ENCODE measurements at regions not wholly inside any gene's neighbourhood (a gene's known extent, or its start where the extent isn't known, plus 50 kb on each side); places are given as distances from the start of the nearest gene placed in this dataset.
"Not testable (repeated sequence)": the region's sequence is repeated elsewhere in the genome, so short reads cannot be mapped to it uniquely, and the experiment has no call there.

- no peak for DNase-seq (ENCODE audit: low spot score)
Observed at GRCh38 chr13:110008816-110009215, 222.4 kb upstream of the IRS2 start.

DNA sequence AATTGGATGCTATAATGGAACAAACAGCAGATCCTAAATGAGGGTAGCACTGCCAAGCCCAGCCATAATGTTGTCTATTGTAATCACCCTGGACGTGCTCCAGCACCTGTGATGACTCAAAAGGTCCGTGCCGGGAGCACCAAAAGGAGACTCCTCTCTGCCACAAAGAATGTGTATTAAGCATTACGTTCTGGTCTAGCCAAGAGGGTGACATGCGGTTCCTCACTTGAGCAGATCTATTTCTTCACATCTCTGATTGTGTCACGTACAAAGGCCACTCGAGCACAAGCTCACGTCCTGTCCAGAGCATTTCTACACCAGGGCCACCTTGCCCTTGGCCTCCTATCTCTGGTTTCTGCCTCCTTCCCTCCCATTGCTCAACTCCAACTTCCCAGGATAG lies 219.9 kb upstream of the IRS2 start:
- no peak for DNase-seq (ENCODE audit: low spot score)

- no peak for DNase-seq (ENCODE audit: low spot score)
Observed at GRCh38 chr13:110005563-110005962, 219.2 kb upstream of the IRS2 start.

- DNase-seq (ENCODE audit: low spot score), result no peak
Observed at GRCh38 chr13:110004814-110005213, 218.4 kb upstream of the IRS2 start.

GRCh38 chr13:110001670-110002275 lies 215.4 kb upstream of the IRS2 start:
- no peak for DNase-seq (ENCODE audit: low spot score)

DNA sequence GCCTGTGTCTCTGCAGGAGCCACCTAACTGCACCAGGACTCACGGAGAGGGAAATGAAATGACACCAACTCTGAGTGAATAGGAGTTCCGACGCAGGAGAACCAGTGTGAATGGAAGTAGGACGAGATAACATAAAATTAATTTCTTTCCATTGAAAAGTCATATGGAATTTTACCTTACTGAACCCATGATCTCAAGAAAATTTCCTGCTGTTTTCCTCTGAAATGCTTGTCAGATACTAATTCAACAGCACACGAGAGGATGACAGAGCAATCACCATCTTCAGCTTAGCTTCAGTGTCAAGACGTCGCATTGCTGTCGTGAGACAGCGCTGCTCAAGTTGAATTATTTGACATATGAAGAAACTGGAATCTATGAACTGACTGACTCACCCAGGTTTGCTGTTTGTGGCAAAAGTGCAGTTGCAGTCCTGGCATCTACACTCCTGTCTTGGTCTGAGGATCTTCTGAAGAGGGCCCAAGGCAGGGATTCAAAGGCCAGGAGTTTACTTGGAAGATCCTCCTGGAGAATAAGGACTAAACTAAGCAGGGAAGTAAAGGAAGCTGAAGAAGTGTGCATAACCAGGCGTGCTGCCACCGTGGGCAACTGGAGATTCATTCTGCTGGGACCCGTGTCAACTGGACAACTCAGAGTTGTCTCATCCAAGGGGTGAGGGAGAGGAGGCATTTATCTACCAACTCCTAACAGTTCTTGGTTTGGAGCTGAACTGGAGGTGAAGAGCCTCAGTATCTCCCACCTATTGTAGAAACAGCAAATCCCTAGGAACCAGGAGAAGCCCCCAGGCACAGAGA lies 214.4 kb upstream of the IRS2 start:
- DNase-seq (ENCODE audit: low spot score), result no peak

DNA sequence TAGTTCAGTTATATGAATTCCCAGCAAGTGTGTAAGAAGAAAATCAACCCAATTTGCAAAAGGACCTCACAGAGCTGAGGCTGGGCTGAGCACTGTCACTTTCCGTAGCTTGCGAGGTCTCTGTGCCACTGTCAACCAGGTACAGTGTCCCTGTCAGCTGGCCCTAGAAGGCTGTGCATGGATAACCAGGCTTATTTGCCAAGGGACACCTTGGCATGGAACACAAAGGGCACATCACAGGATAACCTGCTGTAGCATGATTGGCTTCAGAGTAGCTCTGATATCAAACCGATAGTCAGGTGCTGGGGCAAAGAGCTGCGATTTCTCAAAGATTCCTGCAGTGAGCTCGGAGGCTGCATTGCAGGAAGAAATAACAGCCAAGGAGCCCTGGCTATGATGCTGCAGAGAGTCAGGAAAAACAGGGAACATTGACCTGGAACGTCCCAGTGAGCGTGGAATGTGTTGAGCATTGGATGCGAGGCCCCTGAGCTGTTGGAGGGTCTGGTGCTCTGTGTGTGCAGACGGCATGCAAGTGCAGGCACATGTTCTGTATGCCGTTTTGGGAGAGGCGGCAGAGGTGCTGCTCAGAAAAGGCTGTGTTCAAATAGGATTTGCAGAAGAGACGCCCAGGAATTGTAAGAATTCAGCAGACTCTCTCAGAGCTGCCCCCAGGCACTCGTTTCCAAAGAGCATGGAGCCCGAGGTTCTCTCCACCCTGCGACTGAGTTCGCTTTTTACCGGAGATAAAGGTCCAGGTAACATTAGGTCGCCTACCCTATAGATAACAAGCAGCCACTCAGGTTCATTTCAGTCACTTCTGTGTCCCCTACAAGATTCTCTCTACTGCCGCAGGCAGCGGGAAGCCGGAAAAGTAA lies 213.5 kb upstream of the IRS2 start:
- DNase-seq (ENCODE audit: low spot score), result no peak

DNA sequence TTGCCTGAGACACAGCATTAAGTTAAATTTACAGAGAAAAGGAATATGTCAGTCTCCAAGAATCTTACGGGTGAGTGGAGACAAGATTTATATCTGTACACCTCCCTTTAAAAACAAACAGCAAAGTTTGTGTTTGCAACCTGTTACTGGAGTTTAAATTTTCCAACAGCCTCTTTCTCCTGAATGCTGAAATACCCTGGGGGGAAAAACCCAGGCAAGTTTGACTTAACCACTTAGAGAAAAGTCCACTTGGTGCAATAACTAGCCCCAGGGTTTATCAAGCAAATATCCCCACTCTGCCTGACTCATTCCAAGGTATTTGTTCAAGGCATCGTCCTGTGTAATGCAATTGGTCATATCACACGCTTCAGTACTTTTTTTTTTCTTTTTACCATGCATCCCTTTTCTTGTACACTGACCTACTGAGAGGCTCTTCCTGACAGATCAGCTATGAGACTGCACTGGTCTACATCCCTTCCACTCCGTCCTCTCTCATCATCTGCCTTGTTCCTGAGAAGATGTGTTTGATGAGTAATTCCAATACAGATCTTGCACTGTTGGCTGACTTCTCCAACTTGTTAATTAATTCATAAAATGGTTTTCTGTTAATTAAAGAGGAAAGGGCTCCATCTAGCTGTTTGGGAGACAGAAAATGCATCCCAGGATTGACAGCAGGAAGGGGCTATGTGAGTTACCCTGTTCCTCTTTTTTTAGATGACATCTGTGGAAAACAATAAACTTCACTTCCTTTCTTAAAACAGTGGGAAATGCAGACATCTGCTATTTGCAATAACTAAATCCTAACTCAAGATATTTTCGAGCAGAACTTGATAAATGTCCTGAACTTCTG lies 212.5 kb upstream of the IRS2 start:
- no peak for DNase-seq (ENCODE audit: low spot score)

DNA sequence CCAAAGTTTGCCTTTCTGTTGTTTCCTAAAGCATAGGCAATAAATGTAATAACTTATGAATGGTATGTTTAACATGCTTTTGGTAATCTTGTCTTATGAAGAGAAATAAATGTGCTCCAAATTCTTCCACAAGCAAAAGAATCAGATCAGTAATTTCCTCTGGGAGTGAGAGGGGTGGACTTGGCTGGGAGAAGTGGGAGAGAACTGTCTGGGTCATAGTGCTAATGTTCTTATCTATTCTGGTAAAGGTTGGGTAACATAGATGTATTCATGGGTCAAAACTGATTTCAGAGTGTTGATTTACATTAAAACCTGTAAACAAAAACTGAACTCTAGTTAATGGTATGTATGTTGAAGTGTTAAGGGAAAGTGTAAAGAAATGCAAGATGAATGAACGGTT lies 211.7 kb upstream of the IRS2 start:
- no peak for DNase-seq (ENCODE audit: low spot score)

- not testable (repeated sequence) for DNase-seq (ENCODE audit: low spot score)
Observed at GRCh38 chr13:109997056-109997595, 210.7 kb upstream of the IRS2 start.

GRCh38 chr13:109996404-109996960 lies 210.1 kb upstream of the IRS2 start:
- no peak for DNase-seq (ENCODE audit: low spot score)

- DNase-seq (ENCODE audit: low spot score), result no peak
Observed at GRCh38 chr13:109995578-109995977, 209.2 kb upstream of the IRS2 start.

GRCh38 chr13:109990296-109990695 lies 203.9 kb upstream of the IRS2 start:
- no peak for DNase-seq (ENCODE audit: low spot score)

GRCh38 chr13:109989686-109990085 lies 203.3 kb upstream of the IRS2 start:
- no peak for DNase-seq (ENCODE audit: low spot score)

GRCh38 chr13:109989155-109989554 lies 202.8 kb upstream of the IRS2 start:
- DNase-seq (ENCODE audit: low spot score), result no peak

GRCh38 chr13:109986851-109987250 lies 200.5 kb upstream of the IRS2 start:
- DNase-seq (ENCODE audit: low spot score), result no peak

- DNase-seq (ENCODE audit: low spot score), result no peak
Observed at GRCh38 chr13:109985871-109986450, 199.6 kb upstream of the IRS2 start.

GRCh38 chr13:109983447-109983846 lies 197.1 kb upstream of the IRS2 start:
- no peak for DNase-seq (ENCODE audit: low spot score)

DNA sequence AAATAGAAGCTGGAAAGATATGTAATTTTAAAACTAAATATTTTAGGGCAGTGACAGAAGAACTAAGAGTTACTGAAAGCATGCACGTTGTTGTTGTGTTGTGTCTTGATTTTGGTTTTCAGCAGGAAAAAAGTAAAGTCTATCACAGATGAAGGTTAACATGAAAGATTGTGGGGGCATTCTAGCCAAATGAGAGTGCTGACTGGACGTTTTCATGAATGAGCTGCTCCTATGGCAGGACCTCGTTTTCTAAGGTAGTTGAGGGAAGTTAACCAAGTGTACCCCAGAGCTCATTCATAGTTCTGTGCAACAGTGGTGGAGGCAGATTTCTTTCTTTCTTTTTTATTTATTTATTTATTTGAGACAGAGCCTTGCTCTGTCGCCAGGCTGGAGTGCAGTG lies 194.6 kb upstream of the IRS2 start:
- DNase-seq (ENCODE audit: low spot score), result no peak

GRCh38 chr13:109979676-109980075 lies 193.3 kb upstream of the IRS2 start:
- DNase-seq (ENCODE audit: low spot score), result not testable (repeated sequence)

- no peak for DNase-seq (ENCODE audit: low spot score)
Observed at GRCh38 chr13:109979228-109979627, 192.8 kb upstream of the IRS2 start.

Measured in D341Med (cell line).